T-helper 2 cell treated with Interferon-gamma antibody and Interleukin-4, amounts not matched to agents 5 μg/mL and 100 μg/mL, for 36 hours (primary cell): ENCODE measurements at regions not wholly inside any gene's neighbourhood (a gene's known extent, or its start where the extent isn't known, plus 50 kb on each side); places are given as distances from the start of the nearest gene placed in this dataset.
"Not testable (repeated sequence)": the region's sequence is repeated elsewhere in the genome, so short reads cannot be mapped to it uniquely, and the experiment has no call there.

Experiments
- DNase-seq: peaks from one replicate; pipeline ENCODE4 v3.0.0; 2021; ENCODE audit warnings: low spot score
- H3K27ac Mint-ChIP-seq: one replicate; pipeline ENCODE4 v1.8.0; 2021; ENCODE audit warnings: mild to moderate bottlenecking, mixed read lengths
- H3K27me3 Mint-ChIP-seq: one replicate; pipeline ENCODE4 v1.8.0; 2021; ENCODE audit warnings: low read depth, mixed read lengths
- H3K36me3 Mint-ChIP-seq: one replicate; pipeline ENCODE4 v1.8.0; 2021; ENCODE audit warnings: low read depth, mixed read lengths
- H3K4me1 Mint-ChIP-seq: one replicate; pipeline ENCODE4 v1.8.0; 2021; ENCODE audit warnings: low read depth, mixed read lengths
- H3K4me3 Mint-ChIP-seq: one replicate; pipeline ENCODE4 v1.8.0; 2022; ENCODE audit warnings: mild to moderate bottlenecking, moderate library complexity, mixed read lengths
- H3K9me3 Mint-ChIP-seq: one replicate; pipeline ENCODE4 v1.8.0; 2021; ENCODE audit warnings: mixed read lengths

DNA sequence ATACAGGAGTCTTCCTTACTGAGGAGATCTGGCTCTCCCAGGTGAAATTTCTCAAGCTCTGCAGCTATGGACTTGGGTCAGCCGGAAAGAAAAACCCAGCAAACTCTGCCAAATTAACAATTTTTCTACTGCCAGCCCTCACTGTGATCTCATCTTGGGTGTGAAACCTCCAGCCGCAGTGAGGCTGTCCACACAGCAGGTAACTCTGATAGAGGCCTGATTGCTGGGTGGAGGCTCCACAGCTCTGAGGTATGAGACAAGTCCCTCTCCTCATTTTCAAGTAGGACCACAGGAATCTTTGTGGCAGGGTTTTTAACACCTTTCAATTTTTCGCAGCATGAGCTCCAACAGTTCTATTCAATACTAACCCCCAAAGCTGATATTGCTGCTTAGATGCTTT, 430.6 kb upstream of the RAB6C start:
- no peak for DNase-seq
- no peaks in the 10 kb centered on the region for H3K4me1 Mint-ChIP-seq
- H3K9me3 Mint-ChIP-seq = peaks cover 8% of the 10 kb centered on the region
- no peaks in the 10 kb centered on the region for H3K36me3 Mint-ChIP-seq
- no peaks in the 10 kb centered on the region for H3K27me3 Mint-ChIP-seq
- no peak overlapping the region for H3K27ac Mint-ChIP-seq
- H3K4me3 Mint-ChIP-seq = no peak overlapping the region

- no peaks in the 10 kb centered on the region for H3K4me1 Mint-ChIP-seq
- H3K27ac Mint-ChIP-seq = no peak overlapping the region
- no peaks in the 10 kb centered on the region for H3K27me3 Mint-ChIP-seq
- no peaks in the 10 kb centered on the region for H3K36me3 Mint-ChIP-seq
- H3K4me3 Mint-ChIP-seq = no peak overlapping the region
- no peak for DNase-seq
- H3K9me3 Mint-ChIP-seq = peaks cover 5% of the 10 kb centered on the region
These were observed 428.9 kb upstream of the RAB6C start for GRCh38 chr2:129550536-129550935.

DNA sequence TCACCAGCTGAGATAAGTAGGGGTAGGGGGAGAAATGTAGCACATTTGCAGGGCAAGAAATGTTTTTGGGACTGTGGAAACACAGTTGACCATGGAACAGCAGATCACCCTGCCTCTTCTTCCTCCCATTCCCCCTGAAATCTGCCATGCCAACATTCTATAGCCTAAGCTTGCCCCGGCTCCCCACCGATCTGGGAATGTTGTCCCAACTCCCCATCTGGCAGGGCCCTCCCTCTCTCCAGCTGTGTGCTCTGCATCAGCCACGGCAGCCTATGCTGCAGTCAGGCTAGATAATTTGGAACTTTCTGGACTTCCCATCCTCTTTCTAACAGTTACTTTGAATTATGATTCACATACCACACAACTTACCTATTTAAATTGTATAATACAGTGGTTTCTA, 425.1 kb upstream of the RAB6C start:
- no peak for DNase-seq
- H3K9me3 Mint-ChIP-seq = no peaks in the 10 kb centered on the region
- no peaks in the 10 kb centered on the region for H3K36me3 Mint-ChIP-seq
- no peaks in the 10 kb centered on the region for H3K4me1 Mint-ChIP-seq
- no peak overlapping the region for H3K27ac Mint-ChIP-seq
- no peak overlapping the region for H3K4me3 Mint-ChIP-seq
- no peaks in the 10 kb centered on the region for H3K27me3 Mint-ChIP-seq

DNA sequence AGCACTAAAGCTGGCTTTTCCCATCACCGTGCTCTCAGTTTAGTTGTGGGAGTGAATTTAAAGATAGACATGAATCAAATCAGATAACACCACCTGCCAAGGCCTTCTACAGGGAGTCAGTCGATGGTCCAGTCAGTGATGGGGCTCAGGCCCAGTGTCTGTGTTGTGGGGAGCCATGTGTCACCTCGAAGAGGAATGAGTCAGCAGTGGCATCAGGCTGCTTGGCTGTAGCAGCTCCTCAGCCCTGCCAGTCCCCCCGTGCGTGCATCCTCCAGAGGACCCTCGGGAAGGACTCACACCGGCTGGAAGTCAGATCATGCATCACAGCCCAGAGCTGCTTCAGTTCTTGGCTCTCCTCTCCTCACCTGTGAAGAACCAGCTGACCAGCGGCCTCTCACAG, 420.4 kb upstream of the RAB6C start:
- H3K4me1 Mint-ChIP-seq = no peaks in the 10 kb centered on the region
- H3K4me3 Mint-ChIP-seq = no peak overlapping the region
- H3K36me3 Mint-ChIP-seq = no peaks in the 10 kb centered on the region
- DNase-seq = no peak
- no peaks in the 10 kb centered on the region for H3K27me3 Mint-ChIP-seq
- H3K27ac Mint-ChIP-seq = no peak overlapping the region
- H3K9me3 Mint-ChIP-seq = no peaks in the 10 kb centered on the region

- H3K27me3 Mint-ChIP-seq = no peaks in the 10 kb centered on the region
- H3K4me1 Mint-ChIP-seq = no peaks in the 10 kb centered on the region
- peaks cover 16% of the 10 kb centered on the region for H3K9me3 Mint-ChIP-seq
- DNase-seq = no peak
- H3K27ac Mint-ChIP-seq = no peak overlapping the region
- no peaks in the 10 kb centered on the region for H3K36me3 Mint-ChIP-seq
- H3K4me3 Mint-ChIP-seq = no peak overlapping the region
These were observed 413.8 kb upstream of the RAB6C start for GRCh38 chr2:129565551-129566109.

DNA sequence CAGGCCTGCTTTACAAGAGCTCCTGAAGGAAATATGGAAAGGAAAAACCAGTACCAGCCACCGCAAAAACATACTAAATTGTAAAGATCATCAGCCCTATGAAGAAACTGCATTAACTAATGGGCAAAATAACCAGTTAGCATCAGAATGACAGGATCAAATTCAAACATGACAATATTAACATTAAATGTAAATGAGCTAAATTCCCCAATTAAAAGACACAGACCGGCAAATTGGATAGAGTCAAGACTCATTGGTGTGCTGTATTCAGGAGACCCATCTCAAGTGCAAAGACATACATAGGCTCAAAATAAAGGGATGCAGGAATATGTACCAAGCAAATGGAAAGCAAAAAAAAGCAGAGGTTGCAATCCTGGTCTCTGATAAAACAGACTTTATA, 408.7 kb upstream of the RAB6C start:
- not testable (repeated sequence) for H3K27ac Mint-ChIP-seq, DNase-seq, H3K27me3 Mint-ChIP-seq, H3K4me1 Mint-ChIP-seq, H3K36me3 Mint-ChIP-seq, H3K4me3 Mint-ChIP-seq
- H3K9me3 Mint-ChIP-seq = peaks cover 32% of the 10 kb centered on the region

DNA sequence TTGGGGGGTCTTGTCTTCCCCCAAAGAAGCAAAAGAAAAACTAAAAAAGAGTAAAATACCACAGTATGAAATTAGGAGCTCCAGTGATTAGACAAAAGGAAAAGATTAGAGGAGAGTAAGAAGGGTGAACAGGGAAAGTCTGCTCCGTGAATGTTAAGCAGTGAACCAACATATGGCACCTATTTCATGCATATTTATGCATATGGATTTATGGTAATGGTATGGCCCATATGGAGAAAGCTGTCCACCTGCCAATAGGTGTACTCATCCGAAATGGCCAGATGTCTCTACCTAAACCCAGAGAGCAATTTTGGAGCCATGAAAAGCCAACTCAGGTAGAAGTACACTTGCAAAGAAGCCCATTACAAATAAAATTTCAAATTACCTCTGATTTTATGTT, 404.0 kb upstream of the RAB6C start:
- Mint-ChIP-seq H3K27ac (no peak overlapping the region), H3K27me3 (no peaks in the 10 kb centered on the region), H3K9me3 (peaks cover 17% of the 10 kb centered on the region), H3K4me1 (no peaks in the 10 kb centered on the region), H3K4me3 (no peak overlapping the region), H3K36me3 (no peaks in the 10 kb centered on the region)
- DNase-seq = no peak

DNA sequence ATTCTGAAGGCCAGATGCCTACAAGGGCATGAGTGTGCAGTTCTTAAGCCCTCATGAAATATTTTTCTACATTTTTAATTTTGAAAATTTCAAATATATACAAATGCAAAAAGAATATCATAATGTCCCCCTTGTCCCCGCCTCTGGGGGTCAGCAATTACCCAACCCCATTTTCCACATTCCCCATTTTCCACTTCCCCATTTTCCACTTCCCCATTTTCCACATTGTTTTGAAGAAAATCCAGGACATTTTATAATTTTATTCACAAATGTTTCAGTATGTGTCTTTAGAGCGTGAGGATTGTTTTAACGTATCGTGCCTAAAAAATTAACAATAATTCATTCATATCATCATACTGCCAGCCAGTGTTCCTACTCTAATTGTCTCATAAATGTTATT, 403.6 kb upstream of the RAB6C start:
- H3K9me3 Mint-ChIP-seq = peaks cover 13% of the 10 kb centered on the region
- H3K36me3 Mint-ChIP-seq = no peaks in the 10 kb centered on the region
- H3K4me1 Mint-ChIP-seq = no peaks in the 10 kb centered on the region
- H3K27me3 Mint-ChIP-seq = no peaks in the 10 kb centered on the region
- H3K4me3 Mint-ChIP-seq = no peak overlapping the region
- no peak for DNase-seq
- no peak overlapping the region for H3K27ac Mint-ChIP-seq

DNA sequence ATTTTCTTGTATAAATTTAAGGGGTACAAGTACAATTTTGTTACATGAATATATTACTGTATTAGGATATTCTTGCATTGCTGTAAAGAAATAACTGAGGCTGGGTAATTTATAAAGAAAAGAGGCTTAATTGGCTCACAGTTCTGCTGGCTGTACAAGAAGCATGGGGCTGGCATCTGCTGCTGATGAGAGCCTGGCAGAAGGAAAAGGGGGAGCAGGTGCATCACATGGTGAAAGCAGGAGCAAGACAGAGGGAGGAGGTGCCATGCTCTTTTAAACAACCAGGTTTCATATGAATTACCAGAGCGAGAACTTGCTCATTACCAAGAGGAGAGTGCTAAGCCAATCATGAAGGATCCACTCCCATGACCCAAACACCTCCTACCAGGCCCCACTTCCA, 399.5 kb upstream of the RAB6C start:
- DNase-seq = no peak
- no peaks in the 10 kb centered on the region for H3K4me1 Mint-ChIP-seq
- no peaks in the 10 kb centered on the region for H3K27me3 Mint-ChIP-seq
- H3K4me3 Mint-ChIP-seq = no peak overlapping the region
- peaks cover 5% of the 10 kb centered on the region for H3K9me3 Mint-ChIP-seq
- H3K36me3 Mint-ChIP-seq = no peaks in the 10 kb centered on the region
- H3K27ac Mint-ChIP-seq = no peak overlapping the region

- Mint-ChIP-seq H3K4me3 (no peak overlapping the region), H3K9me3 (peaks cover 5% of the 10 kb centered on the region), H3K36me3 (no peaks in the 10 kb centered on the region), H3K27ac (no peak overlapping the region), H3K4me1 (no peaks in the 10 kb centered on the region), H3K27me3 (no peaks in the 10 kb centered on the region)
- no peak for DNase-seq
These were observed 393.7 kb upstream of the RAB6C start for GRCh38 chr2:129585760-129586159.

GRCh38 chr2:129587426-129588064, 391.9 kb upstream of the RAB6C start:
- no peak for DNase-seq
- Mint-ChIP-seq H3K4me3 (no peak overlapping the region), H3K9me3 (no peaks in the 10 kb centered on the region), H3K4me1 (no peaks in the 10 kb centered on the region), H3K27ac (no peak overlapping the region), H3K27me3 (no peaks in the 10 kb centered on the region), H3K36me3 (no peaks in the 10 kb centered on the region)

DNA sequence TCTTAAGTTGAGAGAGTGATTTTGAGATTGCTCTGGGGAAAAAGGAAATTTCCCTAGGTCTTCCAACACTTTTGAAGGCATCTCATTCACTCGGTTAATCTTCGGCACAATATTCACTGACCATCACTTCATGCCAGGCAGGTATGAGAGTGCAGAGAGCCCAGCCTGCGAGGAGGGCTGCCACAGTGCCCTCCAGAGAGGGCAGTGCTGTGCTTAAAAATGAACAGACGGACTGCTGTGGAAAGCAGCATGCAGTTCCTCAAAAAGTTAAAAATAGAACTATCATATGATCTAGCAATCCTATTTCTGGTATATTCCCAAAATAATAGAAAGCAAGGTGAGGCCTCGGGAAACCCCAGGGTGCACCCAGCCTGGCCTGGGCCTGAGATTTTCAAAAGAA, 374.9 kb upstream of the RAB6C start:
- no peaks in the 10 kb centered on the region for H3K36me3 Mint-ChIP-seq
- no peak overlapping the region for H3K4me3 Mint-ChIP-seq
- H3K4me1 Mint-ChIP-seq = no peaks in the 10 kb centered on the region
- DNase-seq = no peak
- no peaks in the 10 kb centered on the region for H3K9me3 Mint-ChIP-seq
- no peaks in the 10 kb centered on the region for H3K27me3 Mint-ChIP-seq
- H3K27ac Mint-ChIP-seq = no peak overlapping the region

- DNase-seq = no peak
- H3K9me3 Mint-ChIP-seq = no peaks in the 10 kb centered on the region
- no peak overlapping the region for H3K4me3 Mint-ChIP-seq
- H3K4me1 Mint-ChIP-seq = no peaks in the 10 kb centered on the region
- no peak overlapping the region for H3K27ac Mint-ChIP-seq
- H3K36me3 Mint-ChIP-seq = no peaks in the 10 kb centered on the region
- no peaks in the 10 kb centered on the region for H3K27me3 Mint-ChIP-seq
These were observed 373.8 kb upstream of the RAB6C start for GRCh38 chr2:129605646-129606045.

DNA sequence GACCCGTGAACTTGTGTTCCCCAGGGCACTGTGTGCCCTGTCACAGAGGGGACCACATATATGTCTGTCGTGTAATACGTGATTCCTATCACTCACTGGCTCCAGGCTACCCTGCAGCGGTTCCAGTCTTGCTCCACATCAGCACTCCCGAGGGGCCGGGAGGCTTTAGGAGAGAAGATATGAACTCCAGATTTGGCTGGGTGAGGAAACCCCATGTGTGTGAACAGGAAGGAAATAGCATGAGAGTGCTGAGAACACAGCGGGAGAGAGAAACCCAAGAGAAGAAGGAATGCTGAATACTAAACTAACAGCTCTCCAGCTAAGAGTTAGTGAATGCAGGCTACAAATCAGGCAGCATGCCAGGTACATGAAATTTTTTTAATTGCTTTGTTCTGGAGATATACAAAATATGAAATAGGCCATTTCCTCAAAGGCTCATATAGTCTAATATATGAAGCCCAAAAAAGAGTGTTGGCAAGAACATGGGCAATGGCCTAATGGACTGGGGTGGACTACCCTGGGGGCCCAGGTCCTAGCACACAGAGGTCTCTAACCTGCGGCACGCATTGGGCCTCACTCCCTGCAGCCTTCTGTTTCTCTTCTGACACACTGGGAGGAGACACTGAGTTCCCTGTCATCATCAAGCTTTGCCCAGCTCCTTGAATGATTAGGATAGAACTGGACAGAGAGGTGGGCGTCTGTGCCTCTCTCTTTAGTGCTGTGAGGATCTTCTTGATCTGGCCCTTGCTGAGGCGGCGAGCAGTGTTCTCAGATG, 372.8 kb upstream of the RAB6C start:
- Mint-ChIP-seq H3K4me3 (no peak overlapping the region), H3K36me3 (no peaks in the 10 kb centered on the region), H3K4me1 (no peaks in the 10 kb centered on the region), H3K27me3 (no peaks in the 10 kb centered on the region), H3K27ac (no peak overlapping the region), H3K9me3 (no peaks in the 10 kb centered on the region)
- DNase-seq = no peak
